IMR-90 (cell line): ENCODE measurements at regions not wholly inside any gene's neighbourhood (a gene's known extent, or its start where the extent isn't known, plus 50 kb on each side); places are given as distances from the start of the nearest gene placed in this dataset.

Experiments
- ATAC-seq: fragments of 200-7000 bp; cut with Tn5 transposase; 2 replicates; pipeline ENCODE4 v1.9.1; 2020; ENCODE audit warnings: low read depth, mild to moderate bottlenecking, moderate library complexity
- BruUV-seq: library from RNA; stranded (reverse); fragments of 400-500 nt; replicated peaks from 2 replicates; lab custom pipeline; 2021; lab: Mats Ljungman, UMichigan
- CTCF ChIA-PET: fragments of 300-600 bp; formaldehyde crosslinking; extraction: SDS; loops from one replicate; lab custom pipeline; 2021; ENCODE audit warnings: antibody characterized with exemption; lab: Yijun Ruan, JAX
- POLR2A ChIA-PET: fragments of 300-600 bp; sonication (Branson Sonifier 250); formaldehyde crosslinking; loops from one replicate; lab custom pipeline; 2022; ENCODE audit warnings: antibody characterized with exemption; ENCODE audit not compliant: unreplicated experiment; lab: Charles Lee
- DNase-seq: peaks from one replicate; pipeline ENCODE4 v3.0.0; 2013
- H2AFZ ChIP-seq: replicated peaks from 2 replicates; pipeline ENCODE3; 2013; ENCODE audit warnings: low read length, mild to moderate bottlenecking; ENCODE audit not compliant: poor library complexity
- H2AK5ac ChIP-seq: 2 replicates; pipeline ENCODE4 v1.6.1; 2013; ENCODE audit warnings: low read depth, low read length, inconsistent platforms
- H2AK9ac ChIP-seq: replicated peaks from 2 replicates; pipeline ENCODE3; 2013; ENCODE audit warnings: mild to moderate bottlenecking, low read depth, low read length, moderate library complexity; ENCODE audit not compliant: poor library complexity
- H2BK120ac ChIP-seq: 2 replicates; pipeline ENCODE4 v1.6.1; 2013; ENCODE audit warnings: low read depth, low read length, inconsistent platforms
- H2BK15ac ChIP-seq: 3 replicates; pipeline ENCODE4 v1.6.1; 2013; ENCODE audit warnings: low read depth, low read length, inconsistent platforms
- H2BK20ac ChIP-seq: 2 replicates; pipeline ENCODE4 v1.6.1; 2013; ENCODE audit warnings: low read depth, mild to moderate bottlenecking, inconsistent platforms, low read length, moderate library complexity
- H2BK5ac ChIP-seq: 2 replicates; pipeline ENCODE4 v1.6.1; 2013; ENCODE audit warnings: mild to moderate bottlenecking, low read depth, low read length, inconsistent platforms; ENCODE audit not compliant: poor library complexity, severe bottlenecking
- H3K14ac ChIP-seq: replicated peaks from 2 replicates; pipeline ENCODE4 v1.6.1; 2013; ENCODE audit warnings: low read depth, low read length, inconsistent platforms
- H3K18ac ChIP-seq: 2 replicates; pipeline ENCODE4 v1.6.1; 2013; ENCODE audit warnings: low read depth, low read length, control low read depth
- H3K23ac ChIP-seq: 2 replicates; pipeline ENCODE4 v1.6.1; 2013; ENCODE audit warnings: low read depth, low read length, inconsistent platforms
- H3K27ac ChIP-seq: 2 replicates; pipeline ENCODE4 v1.5.1; 2013; ENCODE audit warnings: mild to moderate bottlenecking, control low read depth, low read length; ENCODE audit not compliant: insufficient read depth
- H3K27me3 ChIP-seq: 2 replicates; pipeline ENCODE4 v1.6.1; 2013; ENCODE audit warnings: low read length; ENCODE audit not compliant: control insufficient read depth, insufficient read depth
- H3K36me3 ChIP-seq: 2 replicates; pipeline ENCODE4 v1.6.1; 2013; ENCODE audit warnings: low read length, mixed read lengths; ENCODE audit not compliant: control insufficient read depth, insufficient read depth
- H3K4ac ChIP-seq: 2 replicates; pipeline ENCODE4 v1.6.1; 2013; ENCODE audit warnings: low read depth, low read length, inconsistent platforms
- H3K4me1 ChIP-seq: 2 replicates; pipeline ENCODE4 v1.6.1; 2013; ENCODE audit warnings: low read length, mixed read lengths; ENCODE audit not compliant: control insufficient read depth, insufficient read depth
- H3K4me2 ChIP-seq: 2 replicates; pipeline ENCODE4 v1.6.1; 2013; ENCODE audit warnings: low read depth, mild to moderate bottlenecking, control low read depth, low read length, moderate library complexity
- H3K4me3 ChIP-seq: 2 replicates; pipeline ENCODE4 v1.5.1; 2013; ENCODE audit warnings: low read depth, mild to moderate bottlenecking, control low read depth, low read length, moderate library complexity; ENCODE audit not compliant: insufficient read depth
- H3K56ac ChIP-seq: 2 replicates; pipeline ENCODE4 v1.6.1; 2013; ENCODE audit warnings: low read length, inconsistent platforms; ENCODE audit not compliant: insufficient read depth; ENCODE audit errors: extremely low read depth
- H3K79me1 ChIP-seq, 2 experiments: 2 replicates each; pipeline ENCODE4 v1.6.1; 2013; ENCODE audit warnings: low read length in 2 of 2, inconsistent platforms in 1 of 2, low read depth in 1 of 2
- H3K9ac ChIP-seq: 2 replicates; pipeline ENCODE4 v1.6.1; 2013; ENCODE audit warnings: low read depth, low read length, control low read depth
- H3K9me1 ChIP-seq: 2 replicates; pipeline ENCODE4 v1.6.1; 2013; ENCODE audit warnings: low read length, inconsistent platforms; ENCODE audit not compliant: insufficient read depth
- H3K9me3 ChIP-seq: 2 replicates; pipeline ENCODE4 v1.6.1; 2013; ENCODE audit warnings: low read length; ENCODE audit not compliant: control insufficient read depth, insufficient read depth
- H4K20me1 ChIP-seq: 2 replicates; pipeline ENCODE4 v1.6.1; 2013; ENCODE audit warnings: low read length, inconsistent platforms; ENCODE audit not compliant: insufficient read depth
- H4K5ac ChIP-seq: 2 replicates; pipeline ENCODE4 v1.6.1; 2013; ENCODE audit warnings: mild to moderate bottlenecking, low read depth, low read length, control low read depth
- H4K8ac ChIP-seq, 2 experiments: 2 replicates each; pipeline ENCODE4 v1.6.1; 2013; ENCODE audit warnings: low read depth in 2 of 2, low read length in 2 of 2, control low read depth in 1 of 2, inconsistent platforms in 1 of 2
- H4K91ac ChIP-seq: 2 replicates; pipeline ENCODE4 v1.6.1; 2013; ENCODE audit warnings: low read depth, low read length, inconsistent platforms; ENCODE audit not compliant: insufficient read depth
- BHLHE40 ChIP-seq: fragments of 150-350 bp; IDR thresholded peaks from 2 replicates; pipeline ENCODE4 v1.6.1; 2016; ENCODE audit warnings: mild to moderate bottlenecking, low read depth, low read length
- CEBPB ChIP-seq: IDR thresholded peaks from 2 replicates; pipeline ENCODE4 v1.6.1; 2012; ENCODE audit warnings: low read depth, low read length, improper control_type of control experiment
- CHD1 ChIP-seq: IDR thresholded peaks from 2 replicates; pipeline ENCODE4 v1.6.1; 2012; ENCODE audit warnings: low read depth, low read length, improper control_type of control experiment
- CTCF ChIP-seq: conservative IDR thresholded peaks from 2 replicates; pipeline ENCODE4 v1.5.1; 2012; ENCODE audit warnings: mild to moderate bottlenecking, low read depth, low read length, improper control_type of control experiment
- ELK1 ChIP-seq: fragments of 150-350 bp; IDR thresholded peaks from 2 replicates; pipeline ENCODE4 v1.6.1; 2016; ENCODE audit warnings: low read depth, mild to moderate bottlenecking, low read length, moderate library complexity, borderline replicate concordance
- FOS ChIP-seq: fragments of 150-350 bp; IDR thresholded peaks from 2 replicates; pipeline ENCODE4 v1.6.1; 2016; ENCODE audit warnings: low read depth, low read length
- MAFK ChIP-seq: IDR thresholded peaks from 2 replicates; pipeline ENCODE4 v1.6.1; 2012; ENCODE audit warnings: low read depth, low read length, improper control_type of control experiment
- MAZ ChIP-seq: IDR thresholded peaks from 2 replicates; pipeline ENCODE4 v1.6.1; 2012; ENCODE audit warnings: low read depth, mild to moderate bottlenecking, low read length, improper control_type of control experiment, moderate library complexity, borderline replicate concordance
- MXI1 ChIP-seq: IDR thresholded peaks from 2 replicates; pipeline ENCODE4 v1.6.1; 2012; ENCODE audit warnings: low read depth, mild to moderate bottlenecking, low read length, moderate library complexity, borderline replicate concordance
- NFE2L2 ChIP-seq: fragments of 150-350 bp; IDR thresholded peaks from 2 replicates; pipeline ENCODE4 v1.6.1; 2016; ENCODE audit warnings: low read depth, mild to moderate bottlenecking, low read length
- POLR2A ChIP-seq: IDR thresholded peaks from 2 replicates; pipeline ENCODE4 v1.6.1; 2012; ENCODE audit warnings: mild to moderate bottlenecking, low read depth, low read length
- RAD21 ChIP-seq: IDR thresholded peaks from 2 replicates; pipeline ENCODE4 v1.6.1; 2012; ENCODE audit warnings: low read length, improper control_type of control experiment
- RCOR1 ChIP-seq: IDR thresholded peaks from 2 replicates; pipeline ENCODE4 v1.6.1; 2012; ENCODE audit warnings: mild to moderate bottlenecking, low read length, improper control_type of control experiment; ENCODE audit not compliant: insufficient replicate concordance
- RFX5 ChIP-seq: IDR thresholded peaks from 2 replicates; pipeline ENCODE4 v1.8.0; 2012; ENCODE audit warnings: low read depth, mild to moderate bottlenecking, low read length, moderate library complexity
- SMC3 ChIP-seq: fragments of 150-350 bp; IDR thresholded peaks from 2 replicates; pipeline ENCODE4 v1.6.1; 2016; ENCODE audit warnings: low read depth, mild to moderate bottlenecking, antibody characterized with exemption, low read length, moderate library complexity
- USF2 ChIP-seq: fragments of 150-350 bp; IDR thresholded peaks from 2 replicates; pipeline ENCODE4 v1.6.1; 2017; ENCODE audit warnings: mild to moderate bottlenecking, antibody characterized with exemption, low read length, low read depth
- WGBS, 2 experiments: methylation state at CpG; one replicate each; pipeline versions ENCODE4 v1.1.5 to v1.1.7; 2013; ENCODE audit warnings: missing lambda C conversion rate in 2 of 2; ENCODE audit not compliant: insufficient read length in 1 of 2; ENCODE audit errors: extremely low coverage in 2 of 2; 5-methylcytosine and 5-hydroxymethylcytosine counted together
- dilution Hi-C: fragments of 300-500 bp; cut with HindIII; formaldehyde crosslinking; loops from one replicate; pipeline ENCODE4 v1.14.3; 2018; ENCODE audit warnings: low sequenced_read_pairs; ENCODE audit not compliant: unreplicated experiment
- in situ Hi-C: fragments of 300-500 bp; cut with MboI; formaldehyde crosslinking; loops from 3 replicates; pipeline ENCODE4 v1.14.3; 2019; ENCODE audit warnings: low sequenced_read_pairs, inconsistent platforms, mixed read lengths
- intact Hi-C: fragments of 100-400 bp; cut with micrococcal nuclease; formaldehyde crosslinking; loops from 2 replicates; pipeline ENCODE4 v1.10.0; 2022

GRCh38 chr11:26860895-26861294 is 133.0 kb upstream of the FIBIN start:
- Histone ChIP-seq H3K9me3 (no peaks in the 10 kb centered on the region), H2BK15ac (no peak overlapping the region), H3K36me3 (no peaks in the 10 kb centered on the region), H3K56ac (no peak overlapping the region), H2BK20ac (no peak overlapping the region), H3K9me1 (no peaks in the 10 kb centered on the region), H4K91ac (no peak overlapping the region), H3K79me1 (no peaks in the 10 kb centered on the region), H2AK5ac (no peak overlapping the region), H3K27ac (no peak overlapping the region), H3K9ac (no peak overlapping the region), H3K4me3 (no peak overlapping the region), H3K4me2 (no peak overlapping the region), H3K27me3 (no peaks in the 10 kb centered on the region), H4K20me1 (no peaks in the 10 kb centered on the region), H4K8ac (no peak overlapping the region), H4K5ac (no peak overlapping the region), H2AFZ (no peak overlapping the region), H2BK120ac (no peak overlapping the region), H3K23ac (no peak overlapping the region), H3K4me1 (no peaks in the 10 kb centered on the region), H3K18ac (no peak overlapping the region), H3K4ac (no peak overlapping the region), H3K14ac (no peak overlapping the region), H2BK5ac (no peak overlapping the region), H2AK9ac (no peak overlapping the region)
- no peak for ATAC-seq
- BruUV-seq: no TSS peak
- WGBS, 2 experiments: no CpG with 5 or more reads among the region's 1 CpG
- ChIA-PET POLR2A (no interaction called here), CTCF (interaction anchor here (0.5 kb wide), 1 partner anchor 836 kb away, joined by 3 read pairs; no protein-coding TSS in a partner anchor)
- intact Hi-C loops: no loop called here
- DNase-seq: no peak
- dilution Hi-C loops: no loop called here
- TF ChIP-seq CTCF (no peak), NFE2L2 (no peak), BHLHE40 (no peak), RCOR1 (no peak), RAD21 (no peak), ELK1 (no peak), MAZ (no peak), USF2 (no peak), CEBPB (no peak), MXI1 (no peak), CHD1 (no peak), MAFK (no peak), POLR2A (no peak), RFX5 (no peak), SMC3 (no peak), FOS (no peak)
- in situ Hi-C loops: no loop called here
